ENCODE measurements at regions not wholly inside any gene's neighbourhood (a gene's known extent, or its start where the extent isn't known, plus 50 kb on each side); places are given as distances from the start of the nearest gene placed in this dataset.

GRCh38 chr20:43392561-43392960, 65.1 kb upstream of the SRSF6 start:
- TF ChIP-seq CTCF (IDR thresholded peaks at IDR 0.05; ENCODE audit: low read depth, low read length, missing input control): no peak
- no peak for TF ChIP-seq MAX (IDR thresholded peaks at IDR 0.05)
- no peak for TF ChIP-seq EGR1 (IDR thresholded peaks at IDR 0.05; ENCODE audit: low read depth in 2 of 2)
- TF ChIP-seq TAF1 (conservative IDR thresholded peaks at IDR 0.05): no peak
- TF ChIP-seq RAD21 (IDR thresholded peaks at IDR 0.05): no peak
- no peak for TF ChIP-seq ATF3 (IDR thresholded peaks at IDR 0.05)
- TF ChIP-seq GABPA (IDR thresholded peaks at IDR 0.05 in 1 of 2, conservative IDR thresholded peaks at IDR 0.05 in 1 of 2): no peak
- TF ChIP-seq JUND (IDR thresholded peaks at IDR 0.05): no peak
- no peak for TF ChIP-seq YY1 (IDR thresholded peaks at IDR 0.05)
- no peak for TF ChIP-seq REST (IDR thresholded peaks at IDR 0.05)
